ENCODE measurements at regions not wholly inside any gene's neighbourhood (a gene's known extent, or its start where the extent isn't known, plus 50 kb on each side); places are given as distances from the start of the nearest gene placed in this dataset.

GRCh38 chrX:26409636-26410035, 193.7 kb downstream of the MAGEB5 start:
- no peak overlapping the region for H3K4me3 ChIP-seq (ENCODE audit: low read depth, low read length)
- no peak for TF ChIP-seq CTCF (IDR thresholded peaks at IDR 0.05; ENCODE audit: control insufficient read depth, extremely low read depth, insufficient read depth)
- DNase-seq (ENCODE audit: low read depth) = no peak

- no peak for TF ChIP-seq CTCF (IDR thresholded peaks at IDR 0.05; ENCODE audit: control insufficient read depth, extremely low read depth, insufficient read depth)
- no peak overlapping the region for H3K4me3 ChIP-seq (ENCODE audit: low read depth, low read length)
- DNase-seq (ENCODE audit: low read depth) = no peak
Measured at GRCh38 chrX:26387906-26388305, 171.9 kb downstream of the MAGEB5 start.

GRCh38 chrX:26376037-26376708, 160.2 kb downstream of the MAGEB5 start:
- H3K4me3 ChIP-seq (ENCODE audit: low read depth, low read length) = no peak overlapping the region
- TF ChIP-seq CTCF (IDR thresholded peaks at IDR 0.05; ENCODE audit: control insufficient read depth, extremely low read depth, insufficient read depth) = no peak
- no peak for DNase-seq (ENCODE audit: low read depth)

- TF ChIP-seq CTCF (IDR thresholded peaks at IDR 0.05; ENCODE audit: control insufficient read depth, extremely low read depth, insufficient read depth) = no peak
- no peak overlapping the region for H3K4me3 ChIP-seq (ENCODE audit: low read depth, low read length)
- DNase-seq (ENCODE audit: low read depth) = no peak
Measured at GRCh38 chrX:26375346-26375745, 159.4 kb downstream of the MAGEB5 start.

- no peak for DNase-seq (ENCODE audit: low read depth)
- H3K4me3 ChIP-seq (ENCODE audit: low read depth, low read length) = no peak overlapping the region
- TF ChIP-seq CTCF (IDR thresholded peaks at IDR 0.05; ENCODE audit: control insufficient read depth, extremely low read depth, insufficient read depth) = no peak
Measured at GRCh38 chrX:26373829-26374228, 157.9 kb downstream of the MAGEB5 start.

GRCh38 chrX:26352891-26353430, 137.0 kb downstream of the MAGEB5 start:
- DNase-seq (ENCODE audit: low read depth) = no peak
- TF ChIP-seq CTCF (IDR thresholded peaks at IDR 0.05; ENCODE audit: control insufficient read depth, extremely low read depth, insufficient read depth) = no peak
- H3K4me3 ChIP-seq (ENCODE audit: low read depth, low read length) = no peak overlapping the region

GRCh38 chrX:26347171-26347570, 131.2 kb downstream of the MAGEB5 start:
- no peak for TF ChIP-seq CTCF (IDR thresholded peaks at IDR 0.05; ENCODE audit: control insufficient read depth, extremely low read depth, insufficient read depth)
- DNase-seq (ENCODE audit: low read depth) = no peak
- no peak overlapping the region for H3K4me3 ChIP-seq (ENCODE audit: low read depth, low read length)
